Neural crest cell (in vitro differentiated cells): ENCODE measurements at regions not wholly inside any gene's neighbourhood (a gene's known extent, or its start where the extent isn't known, plus 50 kb on each side); places are given as distances from the start of the nearest gene placed in this dataset.

Experiments used
- DNase-seq: peaks from one replicate; pipeline ENCODE4 v3.0.0; 2021; ENCODE audit warnings: low read depth, mixed read lengths, low spot score
- H3K27ac Mint-ChIP-seq: one replicate; pipeline ENCODE4 v1.8.0; 2021; ENCODE audit warnings: mild to moderate bottlenecking, mixed read lengths; ENCODE audit not compliant: unreplicated experiment
- H3K27me3 Mint-ChIP-seq: 2 replicates; pipeline ENCODE4 v1.8.0; 2021; ENCODE audit warnings: low read depth, mild to moderate bottlenecking, mixed read lengths
- H3K36me3 Mint-ChIP-seq: 2 replicates; pipeline ENCODE4 v1.8.0; 2021; ENCODE audit warnings: low read depth, mild to moderate bottlenecking, mixed read lengths
- H3K4me1 Mint-ChIP-seq: 2 replicates; pipeline ENCODE4 v1.8.0; 2021; ENCODE audit warnings: mixed read lengths
- H3K4me3 Mint-ChIP-seq: one replicate; pipeline ENCODE4 v1.8.0; 2021; ENCODE audit warnings: mild to moderate bottlenecking, mixed read lengths
- H3K9me3 Mint-ChIP-seq: 2 replicates; pipeline ENCODE4 v1.8.0; 2021; ENCODE audit warnings: mixed read lengths
- TF ChIP-seq, protein P1 (sequence below): fragments of 200-600 bp; sonication (generic); conservative IDR thresholded peaks from 2 replicates; pipeline ENCODE4 v1.5.0; 2021; ENCODE audit warnings: antibody characterized with exemption, mild to moderate bottlenecking

- TF ChIP-seq, protein P1, sequence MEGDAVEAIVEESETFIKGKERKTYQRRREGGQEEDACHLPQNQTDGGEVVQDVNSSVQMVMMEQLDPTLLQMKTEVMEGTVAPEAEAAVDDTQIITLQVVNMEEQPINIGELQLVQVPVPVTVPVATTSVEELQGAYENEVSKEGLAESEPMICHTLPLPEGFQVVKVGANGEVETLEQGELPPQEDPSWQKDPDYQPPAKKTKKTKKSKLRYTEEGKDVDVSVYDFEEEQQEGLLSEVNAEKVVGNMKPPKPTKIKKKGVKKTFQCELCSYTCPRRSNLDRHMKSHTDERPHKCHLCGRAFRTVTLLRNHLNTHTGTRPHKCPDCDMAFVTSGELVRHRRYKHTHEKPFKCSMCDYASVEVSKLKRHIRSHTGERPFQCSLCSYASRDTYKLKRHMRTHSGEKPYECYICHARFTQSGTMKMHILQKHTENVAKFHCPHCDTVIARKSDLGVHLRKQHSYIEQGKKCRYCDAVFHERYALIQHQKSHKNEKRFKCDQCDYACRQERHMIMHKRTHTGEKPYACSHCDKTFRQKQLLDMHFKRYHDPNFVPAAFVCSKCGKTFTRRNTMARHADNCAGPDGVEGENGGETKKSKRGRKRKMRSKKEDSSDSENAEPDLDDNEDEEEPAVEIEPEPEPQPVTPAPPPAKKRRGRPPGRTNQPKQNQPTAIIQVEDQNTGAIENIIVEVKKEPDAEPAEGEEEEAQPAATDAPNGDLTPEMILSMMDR: no peak
- H3K4me1 Mint-ChIP-seq: no peaks in the 10 kb centered on the region
- no peak for DNase-seq
- peaks cover 4% of the 10 kb centered on the region for H3K36me3 Mint-ChIP-seq
- H3K27me3 Mint-ChIP-seq: no peaks in the 10 kb centered on the region
- H3K4me3 Mint-ChIP-seq: no peak overlapping the region
- H3K9me3 Mint-ChIP-seq: peaks cover 10% of the 10 kb centered on the region
- H3K27ac Mint-ChIP-seq: peak overlapping the region; percentile 27
Measured at GRCh38 chr6:92737983-92738382, 681.4 kb downstream of the EPHA7 start.

DNA sequence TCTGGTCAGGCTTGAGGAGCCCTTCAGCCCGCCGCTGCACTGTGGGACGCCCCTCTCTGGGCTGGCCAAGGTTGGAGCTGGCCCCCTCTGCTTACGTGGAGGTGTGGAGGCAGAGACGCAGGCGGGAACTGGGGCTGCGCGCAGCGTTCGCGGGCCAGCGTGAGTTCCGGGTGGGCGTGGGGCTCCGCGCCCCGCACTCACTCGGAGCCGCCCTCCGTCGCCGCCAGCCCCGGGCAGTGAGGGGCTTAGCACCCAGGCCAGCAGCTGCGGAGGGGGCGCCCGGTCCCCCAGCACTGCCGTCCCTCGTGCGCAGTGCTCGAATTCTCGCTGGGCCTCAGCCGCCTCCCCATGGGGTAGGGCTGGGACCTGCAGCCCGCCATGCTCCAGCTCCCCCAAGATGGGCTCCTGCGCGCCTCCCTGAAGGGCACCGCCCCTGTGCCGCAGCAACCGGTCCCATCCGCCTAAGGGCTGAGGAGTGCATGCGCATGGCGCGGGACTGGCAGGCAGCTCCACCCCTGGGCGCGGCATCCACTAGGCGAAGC lies 695.9 kb downstream of the EPHA7 start:
- H3K4me3 Mint-ChIP-seq: no peak overlapping the region
- no peaks in the 10 kb centered on the region for H3K4me1 Mint-ChIP-seq
- peaks cover 4% of the 10 kb centered on the region for H3K9me3 Mint-ChIP-seq
- no peak overlapping the region for H3K27ac Mint-ChIP-seq
- TF ChIP-seq, protein P1: no peak
- no peak for DNase-seq
- no peaks in the 10 kb centered on the region for H3K27me3 Mint-ChIP-seq
- no peaks in the 10 kb centered on the region for H3K36me3 Mint-ChIP-seq

DNA sequence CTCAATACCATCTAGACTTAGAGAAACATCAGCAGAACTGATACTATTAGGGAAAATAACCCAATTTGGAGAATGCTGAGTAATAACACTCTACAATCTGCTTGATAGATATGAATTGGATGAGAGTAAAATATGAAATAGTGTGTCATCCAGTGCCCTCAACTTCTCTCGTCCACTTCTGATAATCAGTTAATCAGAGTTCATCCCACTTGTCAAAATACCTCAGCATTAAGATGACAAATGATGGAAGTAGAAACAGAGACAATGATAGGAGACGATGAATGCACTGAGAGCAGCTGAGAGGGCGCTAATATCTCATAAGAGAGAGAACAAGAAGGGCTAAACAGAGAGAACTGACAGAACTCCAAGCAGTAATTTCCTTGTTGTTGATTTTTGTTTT lies 699.6 kb downstream of the EPHA7 start:
- no peak overlapping the region for H3K27ac Mint-ChIP-seq
- H3K9me3 Mint-ChIP-seq: peaks cover 2% of the 10 kb centered on the region
- TF ChIP-seq, protein P1: no peak
- DNase-seq: no peak
- H3K27me3 Mint-ChIP-seq: no peaks in the 10 kb centered on the region
- H3K36me3 Mint-ChIP-seq: no peaks in the 10 kb centered on the region
- H3K4me1 Mint-ChIP-seq: no peaks in the 10 kb centered on the region
- H3K4me3 Mint-ChIP-seq: no peak overlapping the region

GRCh38 chr6:92716638-92717037 lies 702.7 kb downstream of the EPHA7 start:
- TF ChIP-seq, protein P1: no peak
- no peaks in the 10 kb centered on the region for H3K27me3 Mint-ChIP-seq

DNA sequence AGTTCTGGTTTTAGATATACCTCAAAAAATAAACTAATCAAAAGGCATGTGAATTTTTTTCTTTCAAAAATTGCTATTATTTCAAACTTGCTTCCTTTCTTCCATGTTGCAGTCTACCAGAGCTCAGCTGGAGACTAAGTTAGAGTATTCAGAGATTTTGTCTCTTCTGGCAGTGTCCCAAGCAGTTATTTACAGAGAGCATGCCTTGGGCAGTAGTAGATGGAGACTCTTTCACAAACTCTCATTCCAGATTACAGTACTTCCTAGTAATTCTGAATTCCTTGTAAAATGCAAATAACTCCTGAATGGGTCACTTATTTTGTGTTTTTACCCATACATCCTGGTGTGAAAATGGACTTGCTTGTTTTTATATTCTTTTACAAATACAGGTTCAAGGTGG lies 703.4 kb downstream of the EPHA7 start:
- Mint-ChIP-seq H3K27me3 (no peaks in the 10 kb centered on the region), H3K4me1 (no peaks in the 10 kb centered on the region), H3K27ac (no peak overlapping the region), H3K9me3 (no peaks in the 10 kb centered on the region), H3K36me3 (no peaks in the 10 kb centered on the region), H3K4me3 (no peak overlapping the region)
- TF ChIP-seq, protein P1: no peak
- no peak for DNase-seq

More at GRCh38 chr6:92716638-92717037, 702.7 kb downstream of the EPHA7 start:
- H3K36me3 Mint-ChIP-seq: no peaks in the 10 kb centered on the region
- no peak overlapping the region for H3K4me3 Mint-ChIP-seq
- no peak overlapping the region for H3K27ac Mint-ChIP-seq
- no peaks in the 10 kb centered on the region for H3K4me1 Mint-ChIP-seq
- DNase-seq: no peak
- no peaks in the 10 kb centered on the region for H3K9me3 Mint-ChIP-seq
